Breast epithelium (tissue), 3 donors: ENCODE measurements at regions not wholly inside any gene's neighbourhood (a gene's known extent, or its start where the extent isn't known, plus 50 kb on each side); places are given as distances from the start of the nearest gene placed in this dataset.

Source experiments
- POLR2A ChIP-seq: fragments of 450-650 bp; IDR thresholded peaks from one replicate; pipeline ENCODE4 v1.6.1; 2016; ENCODE audit warnings: antibody characterized with exemption, mild to moderate bottlenecking, moderate library complexity
- TF ChIP-seq, protein P1 (sequence below), 3 donors: fragments of 450-650 bp; IDR thresholded peaks; one replicate each; pipeline ENCODE4 v1.5.1; 2016 to 2017; ENCODE audit warnings: antibody characterized with exemption in 3 of 3, mild to moderate bottlenecking in 3 of 3, moderate library complexity in 3 of 3

DNA sequence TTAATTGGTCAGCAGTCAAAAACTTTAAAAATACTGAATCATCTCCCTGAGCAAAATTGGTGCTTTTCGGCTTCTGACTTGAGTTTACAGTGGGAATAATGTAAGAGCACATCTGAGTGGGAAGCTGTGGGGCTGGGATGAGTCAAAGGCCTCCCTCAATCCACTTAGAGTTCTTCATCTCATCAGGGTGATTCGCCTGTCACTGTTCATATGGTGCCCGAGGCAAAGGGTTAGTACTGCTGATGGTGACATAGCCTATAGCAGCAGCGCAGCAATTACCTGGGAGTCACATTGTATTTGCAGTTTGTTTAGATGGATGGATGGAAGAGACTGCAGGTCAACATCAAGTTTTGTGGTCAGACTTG is 113.8 kb upstream of the ZNF608 start:
- TF ChIP-seq, protein P1, sequence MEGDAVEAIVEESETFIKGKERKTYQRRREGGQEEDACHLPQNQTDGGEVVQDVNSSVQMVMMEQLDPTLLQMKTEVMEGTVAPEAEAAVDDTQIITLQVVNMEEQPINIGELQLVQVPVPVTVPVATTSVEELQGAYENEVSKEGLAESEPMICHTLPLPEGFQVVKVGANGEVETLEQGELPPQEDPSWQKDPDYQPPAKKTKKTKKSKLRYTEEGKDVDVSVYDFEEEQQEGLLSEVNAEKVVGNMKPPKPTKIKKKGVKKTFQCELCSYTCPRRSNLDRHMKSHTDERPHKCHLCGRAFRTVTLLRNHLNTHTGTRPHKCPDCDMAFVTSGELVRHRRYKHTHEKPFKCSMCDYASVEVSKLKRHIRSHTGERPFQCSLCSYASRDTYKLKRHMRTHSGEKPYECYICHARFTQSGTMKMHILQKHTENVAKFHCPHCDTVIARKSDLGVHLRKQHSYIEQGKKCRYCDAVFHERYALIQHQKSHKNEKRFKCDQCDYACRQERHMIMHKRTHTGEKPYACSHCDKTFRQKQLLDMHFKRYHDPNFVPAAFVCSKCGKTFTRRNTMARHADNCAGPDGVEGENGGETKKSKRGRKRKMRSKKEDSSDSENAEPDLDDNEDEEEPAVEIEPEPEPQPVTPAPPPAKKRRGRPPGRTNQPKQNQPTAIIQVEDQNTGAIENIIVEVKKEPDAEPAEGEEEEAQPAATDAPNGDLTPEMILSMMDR (IDR thresholded peaks at IDR 0.05): no peak
- TF ChIP-seq POLR2A: no peak
